H9 (cell line): ENCODE measurements at regions not wholly inside any gene's neighbourhood (a gene's known extent, or its start where the extent isn't known, plus 50 kb on each side); places are given as distances from the start of the nearest gene placed in this dataset.

Experiments
- DNase-seq: peaks from one replicate; pipeline ENCODE4 v3.0.0-alpha.2; 2017
- H2AFZ ChIP-seq: one replicate; pipeline ENCODE4 v1.6.1; 2013; ENCODE audit warnings: mild to moderate bottlenecking, low read length, control low read depth, moderate library complexity
- H2AK5ac ChIP-seq: 2 replicates; pipeline ENCODE4 v1.6.1; 2013; ENCODE audit warnings: low read length, control low read depth, mixed read lengths; ENCODE audit not compliant: insufficient read length
- H2BK120ac ChIP-seq: one replicate; pipeline ENCODE4 v1.6.1; 2013; ENCODE audit warnings: low read depth, mild to moderate bottlenecking, low read length, control low read depth, inconsistent platforms; ENCODE audit not compliant: poor library complexity, severe bottlenecking
- H2BK12ac ChIP-seq: 2 replicates; pipeline ENCODE4 v1.6.1; 2013; ENCODE audit warnings: low read length, control low read depth, mixed read lengths, low read depth; ENCODE audit not compliant: insufficient read length
- H2BK15ac ChIP-seq: 2 replicates; pipeline ENCODE4 v1.6.1; 2013; ENCODE audit warnings: low read depth, low read length, control low read depth
- H2BK20ac ChIP-seq: one replicate; pipeline ENCODE4 v1.6.1; 2013; ENCODE audit warnings: low read depth, mild to moderate bottlenecking, low read length, control low read depth, inconsistent platforms; ENCODE audit not compliant: poor library complexity, severe bottlenecking
- H2BK5ac ChIP-seq: 2 replicates; pipeline ENCODE4 v1.6.1; 2013; ENCODE audit warnings: low read length, control low read depth, mixed read lengths; ENCODE audit not compliant: insufficient read length
- H3K14ac ChIP-seq: 2 replicates; pipeline ENCODE4 v1.6.1; 2013; ENCODE audit warnings: low read length, control low read depth; ENCODE audit not compliant: insufficient read depth
- H3K18ac ChIP-seq: 2 replicates; pipeline ENCODE4 v1.6.1; 2013; ENCODE audit warnings: low read depth, mild to moderate bottlenecking, mixed read lengths, low read length, control low read depth; ENCODE audit not compliant: insufficient read length
- H3K23ac ChIP-seq: 2 replicates; pipeline ENCODE4 v1.6.1; 2013; ENCODE audit warnings: low read length, control low read depth, mixed read lengths, low read depth; ENCODE audit not compliant: insufficient read length
- H3K23me2 ChIP-seq: 2 replicates; pipeline ENCODE4 v1.6.1; 2013; ENCODE audit warnings: low read depth, mild to moderate bottlenecking, mixed read lengths, low read length, control low read depth; ENCODE audit not compliant: insufficient read length, poor library complexity, severe bottlenecking
- H3K27ac ChIP-seq: 2 replicates; pipeline ENCODE4 v1.5.1; 2013; ENCODE audit warnings: low read length, control low read depth, mixed read lengths, low read depth; ENCODE audit not compliant: insufficient read length
- H3K27me3 ChIP-seq: 2 replicates; pipeline ENCODE4 v1.6.1; 2013; ENCODE audit warnings: low read length, control low read depth, inconsistent platforms; ENCODE audit not compliant: insufficient read depth
- H3K4ac ChIP-seq: 2 replicates; pipeline ENCODE4 v1.6.1; 2013; ENCODE audit warnings: low read depth, mild to moderate bottlenecking, control low read depth, inconsistent platforms, low read length, moderate library complexity
- H3K4me1 ChIP-seq: 2 replicates; pipeline ENCODE4 v1.6.1; 2013; ENCODE audit warnings: low read length, control low read depth, inconsistent platforms; ENCODE audit not compliant: insufficient read depth
- H3K4me2 ChIP-seq: 2 replicates; pipeline ENCODE4 v1.6.1; 2013; ENCODE audit warnings: low read length, control low read depth, mixed read lengths; ENCODE audit not compliant: insufficient read length, insufficient read depth
- H3K56ac ChIP-seq: 2 replicates; pipeline ENCODE4 v1.6.1; 2013; ENCODE audit warnings: low read depth, mild to moderate bottlenecking, mixed read lengths, low read length, control low read depth; ENCODE audit not compliant: insufficient read length
- H3K79me1 ChIP-seq: 2 replicates; pipeline ENCODE4 v1.6.1; 2013; ENCODE audit warnings: low read depth, mild to moderate bottlenecking, moderate library complexity, low read length, control low read depth, inconsistent platforms; ENCODE audit not compliant: insufficient read depth, poor library complexity, severe bottlenecking
- H3K79me2 ChIP-seq: 2 replicates; pipeline ENCODE4 v1.6.1; 2013; ENCODE audit warnings: low read length, control low read depth, inconsistent platforms; ENCODE audit not compliant: insufficient read depth
- H3K9ac ChIP-seq: 2 replicates; pipeline ENCODE4 v1.6.1; 2013; ENCODE audit warnings: low read length, control low read depth, mixed read lengths; ENCODE audit not compliant: insufficient read length; ENCODE audit errors: extremely low read depth
- H3K9me3 ChIP-seq: one replicate; pipeline ENCODE4 v1.6.1; 2013; ENCODE audit warnings: low read depth, low read length, inconsistent platforms; ENCODE audit not compliant: control insufficient read depth
- H3T11ph ChIP-seq: one replicate; pipeline ENCODE4 v1.6.1; 2013; ENCODE audit warnings: mild to moderate bottlenecking, low read length, control low read depth, inconsistent platforms
- H4K20me1 ChIP-seq: one replicate; pipeline ENCODE4 v1.6.1; 2013; ENCODE audit not compliant: control insufficient read depth, insufficient read length, insufficient read depth
- H4K5ac ChIP-seq: 2 replicates; pipeline ENCODE4 v1.6.1; 2013; ENCODE audit warnings: low read depth, mild to moderate bottlenecking, mixed read lengths, low read length, control low read depth; ENCODE audit not compliant: insufficient read length
- H4K8ac ChIP-seq: replicated peaks from 2 replicates; pipeline ENCODE4 v1.6.1; 2013; ENCODE audit warnings: low read length, control low read depth, mixed read lengths, low read depth; ENCODE audit not compliant: insufficient read length
- H4K91ac ChIP-seq: 2 replicates; pipeline ENCODE4 v1.6.1; 2013; ENCODE audit warnings: low read depth, mild to moderate bottlenecking, moderate library complexity, mixed read lengths, low read length, control low read depth; ENCODE audit not compliant: insufficient read length
- H3K27ac Mint-ChIP-seq, 3 experiments: 2 replicates in 2 of 3; 3 replicates in 1 of 3; pipeline ENCODE4 v1.8.0; 2020 to 2021; ENCODE audit warnings: mixed read lengths in 3 of 3, mild to moderate bottlenecking in 1 of 3, moderate library complexity in 1 of 3
- H3K27me3 Mint-ChIP-seq: 2 replicates; pipeline ENCODE4 v1.8.0; 2021; ENCODE audit warnings: low read depth, mild to moderate bottlenecking, moderate library complexity, mixed read lengths
- H3K36me3 Mint-ChIP-seq, 3 experiments: 2 replicates in 2 of 3; 3 replicates in 1 of 3; pipeline ENCODE4 v1.8.0; 2020 to 2021; ENCODE audit warnings: low read depth in 3 of 3, mixed read lengths in 3 of 3; ENCODE audit not compliant: insufficient read depth in 1 of 3
- H3K4me1 Mint-ChIP-seq, 2 experiments: 2 replicates each; pipeline ENCODE4 v1.8.0; 2020; ENCODE audit warnings: mixed read lengths in 2 of 2
- H3K4me3 Mint-ChIP-seq, 2 experiments: 2 replicates in 1 of 2; 3 replicates in 1 of 2; pipeline ENCODE4 v1.8.0; 2020 to 2021; ENCODE audit warnings: mild to moderate bottlenecking in 2 of 2, mixed read lengths in 2 of 2, moderate library complexity in 1 of 2
- H3K9me3 Mint-ChIP-seq, 2 experiments: 2 replicates in 1 of 2; 3 replicates in 1 of 2; pipeline ENCODE4 v1.8.0; 2020; ENCODE audit warnings: mild to moderate bottlenecking in 2 of 2, mixed read lengths in 2 of 2, moderate library complexity in 1 of 2
- WGBS: extraction: QIAGEN DNeasy Blood & Tissue Kit; methylation state at CpG from one replicate; pipeline ENCODE4 v1.1.7; 2013; ENCODE audit warnings: missing lambda C conversion rate, low lambda C conversion rate, mixed read lengths; ENCODE audit not compliant: insufficient read length; ENCODE audit errors: extremely low coverage; 5-methylcytosine and 5-hydroxymethylcytosine counted together
- TF ChIP-seq, protein P1 (sequence below): fragments of 200-600 bp; sonication (generic); conservative IDR thresholded peaks from 3 replicates; pipeline ENCODE4 v1.8.0; 2021; ENCODE audit warnings: antibody characterized with exemption, mild to moderate bottlenecking

DNA sequence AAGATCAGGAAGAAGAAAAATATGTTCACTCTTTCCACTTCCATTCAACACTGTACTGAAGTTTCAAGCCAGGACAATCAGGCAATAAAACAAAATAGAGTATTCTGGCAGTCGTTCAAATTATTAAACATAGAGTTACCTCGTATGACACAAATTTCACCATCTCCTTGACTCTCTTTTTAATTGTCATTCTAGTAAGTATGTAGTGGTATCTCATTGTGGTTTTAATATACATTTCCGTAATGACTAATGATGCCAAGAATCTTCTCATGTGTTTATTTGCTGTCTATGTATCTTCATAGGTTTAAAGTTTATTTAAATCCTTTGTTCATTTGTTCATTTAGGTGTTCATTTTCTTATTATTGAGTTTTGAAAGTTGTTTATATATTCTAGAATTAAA is 352.2 kb downstream of the IDS start:
- H2BK5ac ChIP-seq, result no peak overlapping the region

More for the DNA sequence above, 352.2 kb downstream of the IDS start:
- H2BK12ac ChIP-seq, result no peak overlapping the region
- H2BK15ac ChIP-seq, result no peak overlapping the region
- H4K91ac ChIP-seq, result no peak overlapping the region
- H3K9me3 ChIP-seq, result peaks cover 19% of the 10 kb centered on the region
- TF ChIP-seq, protein P1, sequence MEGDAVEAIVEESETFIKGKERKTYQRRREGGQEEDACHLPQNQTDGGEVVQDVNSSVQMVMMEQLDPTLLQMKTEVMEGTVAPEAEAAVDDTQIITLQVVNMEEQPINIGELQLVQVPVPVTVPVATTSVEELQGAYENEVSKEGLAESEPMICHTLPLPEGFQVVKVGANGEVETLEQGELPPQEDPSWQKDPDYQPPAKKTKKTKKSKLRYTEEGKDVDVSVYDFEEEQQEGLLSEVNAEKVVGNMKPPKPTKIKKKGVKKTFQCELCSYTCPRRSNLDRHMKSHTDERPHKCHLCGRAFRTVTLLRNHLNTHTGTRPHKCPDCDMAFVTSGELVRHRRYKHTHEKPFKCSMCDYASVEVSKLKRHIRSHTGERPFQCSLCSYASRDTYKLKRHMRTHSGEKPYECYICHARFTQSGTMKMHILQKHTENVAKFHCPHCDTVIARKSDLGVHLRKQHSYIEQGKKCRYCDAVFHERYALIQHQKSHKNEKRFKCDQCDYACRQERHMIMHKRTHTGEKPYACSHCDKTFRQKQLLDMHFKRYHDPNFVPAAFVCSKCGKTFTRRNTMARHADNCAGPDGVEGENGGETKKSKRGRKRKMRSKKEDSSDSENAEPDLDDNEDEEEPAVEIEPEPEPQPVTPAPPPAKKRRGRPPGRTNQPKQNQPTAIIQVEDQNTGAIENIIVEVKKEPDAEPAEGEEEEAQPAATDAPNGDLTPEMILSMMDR, result no peak
- DNase-seq, result no peak
- Mint-ChIP-seq H3K27me3 (no peaks in the 10 kb centered on the region), H3K9me3 (peaks cover 55 to 61% of the 10 kb centered on the region in 2 experiments), H3K4me1 (no peaks in the 10 kb centered on the region), H3K36me3 (peaks cover 0 to 4% (median 0%) of the 10 kb centered on the region in 3 experiments; a peak in 3 of 7 replicates), H3K4me3 (no peak overlapping the region), H3K27ac (no peak overlapping the region)
- H2BK120ac ChIP-seq, result no peak overlapping the region
- WGBS, result no CpG with 5 or more reads among the region's 3 CpGs
- H4K8ac ChIP-seq, result no peak overlapping the region
- no peak overlapping the region for H4K5ac ChIP-seq
- no peak overlapping the region for H3K4ac ChIP-seq
- H2BK20ac ChIP-seq, result no peak overlapping the region
- no peak overlapping the region for H3T11ph ChIP-seq
- H3K27me3 ChIP-seq, result no peaks in the 10 kb centered on the region
- H3K23me2 ChIP-seq, result no peaks in the 10 kb centered on the region
- no peak overlapping the region for H3K9ac ChIP-seq
- H3K14ac ChIP-seq, result no peak overlapping the region
- no peak overlapping the region for H2AFZ ChIP-seq
- no peaks in the 10 kb centered on the region for H3K79me2 ChIP-seq
- H4K20me1 ChIP-seq, result no peaks in the 10 kb centered on the region
- no peaks in the 10 kb centered on the region for H3K79me1 ChIP-seq
- no peaks in the 10 kb centered on the region for H3K4me1 ChIP-seq
- no peak overlapping the region for H3K18ac ChIP-seq
- H3K4me2 ChIP-seq, result no peak overlapping the region
- no peak overlapping the region for H3K27ac ChIP-seq
- H3K23ac ChIP-seq, result no peak overlapping the region
- no peak overlapping the region for H2AK5ac ChIP-seq
- no peak overlapping the region for H3K56ac ChIP-seq
